Skeletal muscle tissue (tissue), 3 donors: ENCODE measurements at regions not wholly inside any gene's neighbourhood (a gene's known extent, or its start where the extent isn't known, plus 50 kb on each side); places are given as distances from the start of the nearest gene placed in this dataset.

ENCODE experiments used
- H3K27ac ChIP-seq: one replicate; pipeline ENCODE4 v1.7.0; 2013; ENCODE audit warnings: mild to moderate bottlenecking, low read depth, low read length, inconsistent platforms
- H3K27me3 ChIP-seq, 3 donors: one replicate each; pipeline ENCODE4 v1.7.0; 2013; ENCODE audit warnings: low read length in 3 of 3; ENCODE audit not compliant: control insufficient read depth in 3 of 3, insufficient read depth in 3 of 3
- H3K36me3 ChIP-seq, 3 donors: one replicate each; pipeline ENCODE4 v1.7.0; 2013; ENCODE audit warnings: low read length in 3 of 3; ENCODE audit not compliant: control insufficient read depth in 3 of 3, insufficient read depth in 3 of 3
- H3K4me1 ChIP-seq, 3 donors: one replicate each; pipeline ENCODE4 v1.7.0; 2013; ENCODE audit warnings: low read length in 3 of 3, mild to moderate bottlenecking in 3 of 3; ENCODE audit not compliant: control insufficient read depth in 3 of 3, insufficient read depth in 3 of 3
- H3K4me3 ChIP-seq, 3 donors: one replicate each; pipeline ENCODE4 v1.7.0; 2013; ENCODE audit warnings: low read length in 3 of 3
- H3K9ac ChIP-seq, 3 donors: one replicate each; pipeline ENCODE4 v1.7.0; 2013; ENCODE audit warnings: low read length in 3 of 3, mild to moderate bottlenecking in 3 of 3, moderate library complexity in 2 of 3, low read depth in 1 of 3
- H3K9me3 ChIP-seq, 3 donors: one replicate each; pipeline ENCODE4 v1.7.0; 2013; ENCODE audit warnings: low read length in 3 of 3; ENCODE audit not compliant: control insufficient read depth in 3 of 3
- donor health status: Osteomylitis.

DNA sequence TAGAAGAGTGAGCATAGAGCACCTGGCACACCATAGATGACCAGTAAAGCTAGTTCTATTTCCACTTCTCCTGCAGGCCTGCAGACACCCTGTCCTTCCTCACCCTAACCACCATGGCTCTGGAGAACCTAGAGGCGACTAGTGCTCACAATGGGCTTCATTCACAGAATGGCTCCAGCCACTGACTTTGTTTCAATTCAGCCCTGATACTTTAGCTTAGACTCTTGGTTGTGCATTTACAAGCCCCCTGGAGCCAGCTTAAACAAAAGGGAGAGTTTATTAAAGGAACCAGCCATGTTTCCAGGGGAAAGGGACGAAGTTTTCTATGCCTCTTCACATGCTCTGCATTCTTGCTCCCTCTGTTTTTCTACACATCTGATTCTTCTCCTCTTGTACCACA lies 123.7 kb downstream of the NAV1 start:
- Histone ChIP-seq H3K9me3 (no peaks in the 10 kb centered on the region), H3K9ac (peak overlapping the region in 1 of 3 donors; percentile 25), H3K4me1 (peaks cover 0 to 3% (median 3%) of the 10 kb centered on the region in 3 donors), H3K36me3 (peaks cover 0 to 1% (median 0%) of the 10 kb centered on the region in 3 donors), H3K27ac (no peak overlapping the region), H3K4me3 (no peak overlapping the region), H3K27me3 (peaks cover 0 to 9% (median 0%) of the 10 kb centered on the region in 3 donors)

DNA sequence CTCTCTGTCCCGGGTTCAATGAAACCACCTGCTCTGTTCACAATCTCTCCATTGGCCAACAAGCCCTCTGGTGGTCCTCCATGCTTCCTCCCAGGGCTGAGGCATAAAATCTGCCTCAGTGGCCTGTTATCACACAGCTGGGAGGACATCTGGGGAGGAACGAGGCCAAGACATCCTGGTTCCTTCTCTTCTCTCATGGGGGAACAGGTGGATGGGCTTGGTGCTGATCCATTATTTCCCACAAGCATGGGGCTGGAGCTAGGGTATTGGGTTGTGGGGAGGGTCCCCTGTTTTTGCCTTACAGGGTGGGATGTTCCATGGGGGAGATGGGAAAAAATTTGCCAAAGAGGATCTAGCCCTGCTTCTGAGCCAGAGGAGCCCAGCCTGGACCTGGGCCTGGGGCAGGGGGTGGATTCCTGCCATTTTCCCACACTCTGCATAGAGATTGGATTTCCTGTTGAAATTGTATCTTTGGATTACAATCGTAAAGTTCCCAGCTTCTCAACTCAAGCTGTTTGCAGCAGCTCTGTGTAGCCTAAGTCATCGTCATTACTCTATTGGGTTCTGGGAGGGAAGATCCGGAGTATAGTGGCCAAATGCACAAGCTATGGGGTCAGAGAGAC lies 124.7 kb downstream of the NAV1 start:
- no peak overlapping the region for H3K4me3 ChIP-seq
- H3K9ac ChIP-seq: no peak overlapping the region
- peaks cover 0 to 9% (median 3%) of the 10 kb centered on the region in 3 donors for H3K27me3 ChIP-seq
- H3K9me3 ChIP-seq: no peaks in the 10 kb centered on the region
- H3K36me3 ChIP-seq: peaks cover 0 to 1% (median 0%) of the 10 kb centered on the region in 3 donors
- H3K27ac ChIP-seq: no peak overlapping the region
- peaks cover 0 to 3% (median 0%) of the 10 kb centered on the region in 3 donors for H3K4me1 ChIP-seq

DNA sequence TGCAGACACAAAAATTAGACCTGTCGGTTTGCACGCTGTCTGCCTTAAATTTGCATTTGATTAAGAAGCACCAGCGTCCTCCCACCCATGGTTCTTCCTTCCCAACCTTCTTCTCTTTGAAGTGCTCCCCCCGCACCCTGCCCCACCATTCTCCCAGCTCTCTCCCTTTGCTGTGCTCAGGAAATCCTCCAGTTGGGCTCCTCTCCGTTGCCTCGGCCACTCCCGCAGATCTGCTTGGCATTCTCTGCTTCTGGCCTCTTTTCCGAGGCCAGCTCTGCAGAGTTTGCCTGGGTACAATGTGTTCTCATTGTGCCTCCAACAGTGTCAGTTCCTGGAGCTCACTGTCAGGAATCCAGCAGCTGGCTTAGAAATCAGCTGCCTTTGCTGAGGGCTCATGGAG lies 126.1 kb downstream of the NAV1 start:
- Histone ChIP-seq H3K4me1 (peaks cover 0 to 3% (median 0%) of the 10 kb centered on the region in 3 donors), H3K36me3 (peaks cover 0 to 1% (median 0%) of the 10 kb centered on the region in 3 donors), H3K9me3 (no peaks in the 10 kb centered on the region), H3K9ac (no peak overlapping the region), H3K4me3 (no peak overlapping the region), H3K27me3 (peaks cover 0 to 8% (median 4%) of the 10 kb centered on the region in 3 donors), H3K27ac (no peak overlapping the region)

DNA sequence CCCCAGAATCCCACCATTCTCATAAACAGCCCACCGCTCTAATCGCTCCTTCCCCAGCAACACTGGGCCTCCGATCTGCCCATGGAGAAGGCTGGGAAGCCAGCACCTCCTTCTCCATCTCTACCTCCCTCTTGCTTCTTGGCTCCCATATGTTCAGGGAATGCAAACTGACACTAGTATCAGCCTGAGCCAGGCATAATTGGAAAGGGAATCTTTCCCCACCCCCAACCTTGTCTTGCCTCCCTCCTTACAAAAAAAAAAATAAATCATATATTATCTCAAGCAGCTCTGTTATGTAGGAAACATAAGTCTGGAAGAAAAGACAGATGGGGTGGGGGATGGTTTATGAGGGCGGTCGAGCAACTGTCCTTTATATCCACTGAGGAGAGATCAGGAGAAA lies 127.2 kb downstream of the NAV1 start:
- Histone ChIP-seq H3K4me3 (no peak overlapping the region), H3K36me3 (peaks cover 0 to 1% (median 0%) of the 10 kb centered on the region in 3 donors), H3K27ac (no peak overlapping the region), H3K9ac (no peak overlapping the region), H3K27me3 (peaks cover 0 to 6% (median 4%) of the 10 kb centered on the region in 3 donors), H3K4me1 (peaks cover 0 to 3% (median 0%) of the 10 kb centered on the region in 3 donors), H3K9me3 (no peaks in the 10 kb centered on the region)

- H3K9ac ChIP-seq: no peak overlapping the region
- no peaks in the 10 kb centered on the region for H3K9me3 ChIP-seq
- peaks cover 0 to 4% (median 3%) of the 10 kb centered on the region in 3 donors for H3K27me3 ChIP-seq
- H3K4me1 ChIP-seq: peaks cover 0 to 3% (median 0%) of the 10 kb centered on the region in 3 donors
- no peak overlapping the region for H3K4me3 ChIP-seq
- no peak overlapping the region for H3K27ac ChIP-seq
- peaks cover 0 to 1% (median 0%) of the 10 kb centered on the region in 3 donors for H3K36me3 ChIP-seq
Measured at GRCh38 chr1:201666645-201667044, 127.7 kb downstream of the NAV1 start.

DNA sequence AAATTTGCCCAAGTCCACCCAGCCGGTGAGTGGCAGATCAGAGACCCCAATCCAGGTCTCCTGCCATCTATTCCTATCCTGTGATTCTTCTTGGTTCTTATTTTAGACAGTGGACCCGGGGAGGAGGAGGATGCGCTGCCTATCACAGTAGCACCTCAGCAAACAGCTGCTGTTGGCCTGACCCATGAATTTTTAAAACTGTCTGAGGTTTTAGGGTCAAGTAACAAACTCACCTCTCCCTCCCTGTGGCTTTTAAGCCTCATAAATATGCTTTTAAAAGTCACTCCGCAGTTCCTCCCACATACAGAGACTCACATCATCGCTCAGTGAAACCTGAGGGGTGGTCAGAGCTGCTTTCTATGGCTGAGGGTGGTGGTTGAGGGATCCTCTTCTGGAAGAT lies 128.6 kb downstream of the NAV1 start:
- Histone ChIP-seq H3K9me3 (no peaks in the 10 kb centered on the region), H3K4me3 (no peak overlapping the region), H3K4me1 (peaks cover 0 to 3% (median 0%) of the 10 kb centered on the region in 3 donors), H3K27me3 (peaks cover 0 to 4% (median 3%) of the 10 kb centered on the region in 3 donors), H3K36me3 (peaks cover 0 to 1% (median 0%) of the 10 kb centered on the region in 3 donors), H3K27ac (no peak overlapping the region), H3K9ac (no peak overlapping the region)

DNA sequence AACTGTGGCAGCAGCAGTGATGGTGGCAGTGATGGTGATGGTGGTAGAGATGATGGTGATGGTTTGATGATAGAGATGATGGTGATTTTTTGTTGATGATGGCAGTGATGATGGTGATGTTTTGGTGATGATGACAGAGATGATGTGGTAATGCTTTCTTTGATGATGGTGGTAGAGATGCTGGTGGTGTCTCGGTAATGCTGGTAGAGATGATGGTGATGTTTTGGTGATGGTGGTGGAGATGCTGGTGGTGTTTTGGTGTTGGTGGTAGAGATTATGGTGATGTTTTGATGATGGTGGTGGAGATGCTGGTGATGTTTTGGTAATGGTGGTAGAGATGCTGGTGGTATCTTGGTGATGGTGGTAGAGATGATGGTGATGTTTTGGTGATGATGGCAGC lies 131.6 kb downstream of the NAV1 start:
- Histone ChIP-seq H3K9ac (no peak overlapping the region), H3K4me1 (peaks cover 7 to 13% (median 9%) of the 10 kb centered on the region in 3 donors), H3K27me3 (peaks cover 0 to 9% (median 0%) of the 10 kb centered on the region in 3 donors), H3K27ac (no peak overlapping the region), H3K9me3 (no peaks in the 10 kb centered on the region), H3K4me3 (no peak overlapping the region), H3K36me3 (no peaks in the 10 kb centered on the region)

GRCh38 chr1:201672685-201673084 lies 133.8 kb downstream of the NAV1 start:
- Histone ChIP-seq H3K4me1 (peaks cover 17 to 22% (median 19%) of the 10 kb centered on the region in 3 donors), H3K36me3 (no peaks in the 10 kb centered on the region), H3K9me3 (no peaks in the 10 kb centered on the region), H3K4me3 (no peak overlapping the region), H3K9ac (no peak overlapping the region), H3K27me3 (peaks cover 0 to 9% (median 0%) of the 10 kb centered on the region in 3 donors), H3K27ac (no peak overlapping the region)

- H3K4me3 ChIP-seq: no peak overlapping the region
- H3K27ac ChIP-seq: no peak overlapping the region
- peaks cover 0 to 9% (median 3%) of the 10 kb centered on the region in 3 donors for H3K27me3 ChIP-seq
- H3K36me3 ChIP-seq: no peaks in the 10 kb centered on the region
- H3K9ac ChIP-seq: no peak overlapping the region
- peaks cover 17 to 22% (median 19%) of the 10 kb centered on the region in 3 donors for H3K4me1 ChIP-seq
- no peaks in the 10 kb centered on the region for H3K9me3 ChIP-seq
Measured at GRCh38 chr1:201673093-201673492, 134.2 kb downstream of the NAV1 start.

- Histone ChIP-seq H3K4me1 (peaks cover 19 to 22% (median 20%) of the 10 kb centered on the region in 3 donors), H3K4me3 (no peak overlapping the region), H3K9ac (no peak overlapping the region), H3K27me3 (peaks cover under 1 to 7% (median 3%) of the 10 kb centered on the region in 3 donors), H3K36me3 (no peaks in the 10 kb centered on the region), H3K27ac (no peak overlapping the region), H3K9me3 (no peaks in the 10 kb centered on the region)
Measured at GRCh38 chr1:201673915-201674314, 135.0 kb downstream of the NAV1 start.
